ENCODE measurements at regions not wholly inside any gene's neighbourhood (a gene's known extent, or its start where the extent isn't known, plus 50 kb on each side); places are given as distances from the start of the nearest gene placed in this dataset.

- Histone ChIP-seq H3K9me3 (ENCODE audit: low read length) (no peaks in the 10 kb centered on the region), H3K9me2 (ENCODE audit: insufficient read depth, low read length) (no peaks in the 10 kb centered on the region), H4K20me1 (ENCODE audit: insufficient read depth) (no peaks in the 10 kb centered on the region), H3K4me3 (ENCODE audit: low read length) (no peak overlapping the region), H3K4me2 (ENCODE audit: low read length) (no peak overlapping the region), H2AFZ (ENCODE audit: low read depth, low read length) (no peak overlapping the region), H3K79me2 (replicated peaks; ENCODE audit: insufficient read depth, low read length) (no peaks in the 10 kb centered on the region), H3K9ac (ENCODE audit: low read length) (no peak overlapping the region), H3K27ac (ENCODE audit: low read length) (no peak overlapping the region), H3K27me3 (ENCODE audit: insufficient read depth, low read depth, low read length) (no peaks in the 10 kb centered on the region), H3K36me3 (ENCODE audit: insufficient read depth, low read length) (no peaks in the 10 kb centered on the region), H3F3A (ENCODE audit: insufficient read depth, low read length, poor library complexity, severe bottlenecking) (no peaks in the 10 kb centered on the region)
- no peak for TF ChIP-seq RAD21 (conservative IDR thresholded peaks at IDR 0.05)
- no peak for TF ChIP-seq EZH2 (IDR thresholded peaks at IDR 0.05; ENCODE audit: borderline replicate concordance, insufficient read depth, low read length, poor library complexity, severe bottlenecking)
- no peak for TF ChIP-seq TAF1 (IDR thresholded peaks at IDR 0.05; ENCODE audit: low read depth)
- TF ChIP-seq POLR2AphosphoS5 (IDR thresholded peaks at IDR 0.05) = no peak
- TF ChIP-seq REST (IDR thresholded peaks at IDR 0.05; ENCODE audit: borderline replicate concordance) = no peak
- TF ChIP-seq, protein P1, sequence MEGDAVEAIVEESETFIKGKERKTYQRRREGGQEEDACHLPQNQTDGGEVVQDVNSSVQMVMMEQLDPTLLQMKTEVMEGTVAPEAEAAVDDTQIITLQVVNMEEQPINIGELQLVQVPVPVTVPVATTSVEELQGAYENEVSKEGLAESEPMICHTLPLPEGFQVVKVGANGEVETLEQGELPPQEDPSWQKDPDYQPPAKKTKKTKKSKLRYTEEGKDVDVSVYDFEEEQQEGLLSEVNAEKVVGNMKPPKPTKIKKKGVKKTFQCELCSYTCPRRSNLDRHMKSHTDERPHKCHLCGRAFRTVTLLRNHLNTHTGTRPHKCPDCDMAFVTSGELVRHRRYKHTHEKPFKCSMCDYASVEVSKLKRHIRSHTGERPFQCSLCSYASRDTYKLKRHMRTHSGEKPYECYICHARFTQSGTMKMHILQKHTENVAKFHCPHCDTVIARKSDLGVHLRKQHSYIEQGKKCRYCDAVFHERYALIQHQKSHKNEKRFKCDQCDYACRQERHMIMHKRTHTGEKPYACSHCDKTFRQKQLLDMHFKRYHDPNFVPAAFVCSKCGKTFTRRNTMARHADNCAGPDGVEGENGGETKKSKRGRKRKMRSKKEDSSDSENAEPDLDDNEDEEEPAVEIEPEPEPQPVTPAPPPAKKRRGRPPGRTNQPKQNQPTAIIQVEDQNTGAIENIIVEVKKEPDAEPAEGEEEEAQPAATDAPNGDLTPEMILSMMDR (IDR thresholded peaks at IDR 0.05; ENCODE audit: poor library complexity, severe bottlenecking) = no peak
- TF ChIP-seq EP300 (conservative IDR thresholded peaks at IDR 0.05; ENCODE audit: poor library complexity, severe bottlenecking) = no peak
- TF ChIP-seq SMC3 (conservative IDR thresholded peaks at IDR 0.05; ENCODE audit: poor library complexity) = no peak
- no peak for TF ChIP-seq MXI1 (conservative IDR thresholded peaks at IDR 0.05; ENCODE audit: poor library complexity, severe bottlenecking)
Measured at GRCh38 chr2:104975371-104975770, 62.5 kb upstream of the MRPS9 start.

DNA sequence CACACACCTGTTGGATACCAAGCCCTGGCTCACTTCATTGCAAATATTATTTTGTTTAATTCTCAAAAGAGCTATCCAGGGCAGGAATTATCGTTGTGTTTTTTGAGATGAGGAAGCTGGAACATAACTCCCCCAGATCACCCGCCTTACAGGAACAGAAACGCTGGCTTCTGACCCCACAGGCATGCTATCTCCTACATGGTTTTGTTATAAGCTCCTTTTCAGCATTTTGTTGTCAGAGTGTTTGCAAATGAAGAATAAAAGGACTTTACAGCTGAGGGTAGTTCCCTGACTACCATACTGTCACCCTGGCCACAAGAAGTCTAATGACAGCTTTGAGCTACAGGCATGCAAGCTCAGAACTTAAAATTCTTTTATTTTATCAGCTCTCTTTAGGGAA, 62.0 kb upstream of the MRPS9 start:
- Histone ChIP-seq H3K9ac (ENCODE audit: low read length) (no peak overlapping the region), H4K20me1 (ENCODE audit: insufficient read depth) (no peaks in the 10 kb centered on the region), H3K9me3 (ENCODE audit: low read length) (no peaks in the 10 kb centered on the region), H3K9me2 (ENCODE audit: insufficient read depth, low read length) (no peaks in the 10 kb centered on the region), H3K4me3 (ENCODE audit: low read length) (no peak overlapping the region), H3K36me3 (ENCODE audit: insufficient read depth, low read length) (no peaks in the 10 kb centered on the region), H3K4me2 (ENCODE audit: low read length) (no peak overlapping the region), H3F3A (ENCODE audit: insufficient read depth, low read length, poor library complexity, severe bottlenecking) (no peaks in the 10 kb centered on the region), H3K27me3 (ENCODE audit: insufficient read depth, low read depth, low read length) (no peaks in the 10 kb centered on the region), H2AFZ (ENCODE audit: low read depth, low read length) (no peak overlapping the region), H3K79me2 (replicated peaks; ENCODE audit: insufficient read depth, low read length) (no peaks in the 10 kb centered on the region), H3K27ac (ENCODE audit: low read length) (no peak overlapping the region)
- no peak for TF ChIP-seq EP300 (conservative IDR thresholded peaks at IDR 0.05; ENCODE audit: poor library complexity, severe bottlenecking)
- TF ChIP-seq, protein P1 (IDR thresholded peaks at IDR 0.05; ENCODE audit: poor library complexity, severe bottlenecking) = no peak
- TF ChIP-seq SMC3 (conservative IDR thresholded peaks at IDR 0.05; ENCODE audit: poor library complexity) = no peak
- no peak for TF ChIP-seq TAF1 (IDR thresholded peaks at IDR 0.05; ENCODE audit: low read depth)
- TF ChIP-seq RAD21 (conservative IDR thresholded peaks at IDR 0.05) = no peak
- no peak for TF ChIP-seq MXI1 (conservative IDR thresholded peaks at IDR 0.05; ENCODE audit: poor library complexity, severe bottlenecking)
- no peak for TF ChIP-seq POLR2AphosphoS5 (IDR thresholded peaks at IDR 0.05)
- no peak for TF ChIP-seq EZH2 (IDR thresholded peaks at IDR 0.05; ENCODE audit: borderline replicate concordance, insufficient read depth, low read length, poor library complexity, severe bottlenecking)
- TF ChIP-seq REST (IDR thresholded peaks at IDR 0.05; ENCODE audit: borderline replicate concordance) = no peak

All from neural cell (in vitro differentiated cells).